ENCODE measurements at regions not wholly inside any gene's neighbourhood (a gene's known extent, or its start where the extent isn't known, plus 50 kb on each side); places are given as distances from the start of the nearest gene placed in this dataset.
"Not testable (repeated sequence)": the region's sequence is repeated elsewhere in the genome, so short reads cannot be mapped to it uniquely, and the experiment has no call there.

GRCh38 chr5:124034963-124035362 is 523.0 kb downstream of the CSNK1G3 start:
- DNase-seq (ENCODE audit: low read depth, low spot score) = no peak

GRCh38 chr5:124034083-124034700 is 522.2 kb downstream of the CSNK1G3 start:
- DNase-seq (ENCODE audit: low read depth, low spot score) = no peak

GRCh38 chr5:124030043-124030491 is 518.1 kb downstream of the CSNK1G3 start:
- no peak for DNase-seq (ENCODE audit: low read depth, low spot score)

- DNase-seq (ENCODE audit: low read depth, low spot score) = no peak
Measured at GRCh38 chr5:124027441-124027840, 515.5 kb downstream of the CSNK1G3 start.

- DNase-seq (ENCODE audit: low read depth, low spot score) = no peak
Measured at GRCh38 chr5:124025306-124025845, 513.4 kb downstream of the CSNK1G3 start.

- DNase-seq (ENCODE audit: low read depth, low spot score) = no peak
Measured at GRCh38 chr5:124022966-124023365, 511.0 kb downstream of the CSNK1G3 start.

GRCh38 chr5:124021776-124022175 is 509.8 kb downstream of the CSNK1G3 start:
- no peak for DNase-seq (ENCODE audit: low read depth, low spot score)

- no peak for DNase-seq (ENCODE audit: low read depth, low spot score)
Measured at GRCh38 chr5:124021066-124021641, 509.2 kb downstream of the CSNK1G3 start.

GRCh38 chr5:124017321-124017720 is 505.3 kb downstream of the CSNK1G3 start:
- DNase-seq (ENCODE audit: low read depth, low spot score) = not testable (repeated sequence)

- DNase-seq (ENCODE audit: low read depth, low spot score) = no peak
Measured at GRCh38 chr5:124007675-124008398, 495.9 kb downstream of the CSNK1G3 start.

GRCh38 chr5:124001036-124001615 is 489.1 kb downstream of the CSNK1G3 start:
- no peak for DNase-seq (ENCODE audit: low read depth, low spot score)

GRCh38 chr5:124000538-124000937 is 488.6 kb downstream of the CSNK1G3 start:
- no peak for DNase-seq (ENCODE audit: low read depth, low spot score)

GRCh38 chr5:123997462-123998215 is 485.7 kb downstream of the CSNK1G3 start:
- no peak for DNase-seq (ENCODE audit: low read depth, low spot score)

- DNase-seq (ENCODE audit: low read depth, low spot score) = no peak
Measured at GRCh38 chr5:123997064-123997461, 485.1 kb downstream of the CSNK1G3 start.

GRCh38 chr5:123992641-123993040 is 480.7 kb downstream of the CSNK1G3 start:
- no peak for DNase-seq (ENCODE audit: low read depth, low spot score)

- no peak for DNase-seq (ENCODE audit: low read depth, low spot score)
Measured at GRCh38 chr5:123987956-123988355, 476.0 kb downstream of the CSNK1G3 start.

- DNase-seq (ENCODE audit: low read depth, low spot score) = no peak
Measured at GRCh38 chr5:123976379-123977033, 464.5 kb downstream of the CSNK1G3 start.

GRCh38 chr5:123975521-123975920 is 463.5 kb downstream of the CSNK1G3 start:
- not testable (repeated sequence) for DNase-seq (ENCODE audit: low read depth, low spot score)

- DNase-seq (ENCODE audit: low read depth, low spot score) = no peak
Measured at GRCh38 chr5:123966781-123967180, 454.8 kb downstream of the CSNK1G3 start.

- DNase-seq (ENCODE audit: low read depth, low spot score) = no peak
Measured at GRCh38 chr5:123965626-123966025, 453.6 kb downstream of the CSNK1G3 start.

- DNase-seq (ENCODE audit: low read depth, low spot score) = no peak
Measured at GRCh38 chr5:123964884-123965283, 452.9 kb downstream of the CSNK1G3 start.
